ENCODE measurements at regions not wholly inside any gene's neighbourhood (a gene's known extent, or its start where the extent isn't known, plus 50 kb on each side); places are given as distances from the start of the nearest gene placed in this dataset.

DNA sequence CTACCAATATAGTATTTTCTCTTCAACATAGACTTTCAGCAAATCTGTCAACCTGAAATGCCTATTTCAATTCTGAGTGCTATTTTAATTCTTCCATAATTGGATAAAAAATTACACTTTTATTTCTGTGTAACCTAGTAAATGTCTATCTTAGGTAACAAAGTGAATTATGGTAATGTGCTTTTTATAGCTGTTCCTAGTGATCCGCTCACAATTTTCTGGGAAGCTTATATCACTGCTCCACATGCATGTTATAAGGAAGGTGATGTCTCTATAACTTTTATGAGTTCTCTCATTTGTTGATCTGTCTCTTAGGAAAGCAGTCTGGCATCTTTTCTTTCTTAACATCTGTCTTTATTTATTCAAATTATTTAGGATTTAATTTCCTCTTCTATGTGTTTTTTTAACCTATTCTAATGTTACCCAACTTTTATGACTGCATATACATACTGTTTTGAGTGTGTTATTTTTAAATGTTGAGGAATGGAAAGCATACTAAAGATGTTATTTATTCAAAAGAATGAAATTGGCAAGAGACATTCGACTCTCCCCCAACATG is 777.1 kb upstream of the MDGA2 start:
- no peak overlapping the region for H3K4me3 ChIP-seq (ENCODE audit: control insufficient read depth, low read depth, low read length)
- no peak for TF ChIP-seq CTCF (conservative IDR thresholded peaks at IDR 0.05; ENCODE audit: control insufficient read depth, insufficient read depth, low read depth, low read length)
- no peak for DNase-seq (ENCODE audit: low read depth)

GRCh38 chr14:48435221-48435620 is 759.8 kb upstream of the MDGA2 start:
- TF ChIP-seq CTCF (conservative IDR thresholded peaks at IDR 0.05; ENCODE audit: control insufficient read depth, insufficient read depth, low read depth, low read length): no peak
- no peak overlapping the region for H3K4me3 ChIP-seq (ENCODE audit: control insufficient read depth, low read depth, low read length)
- no peak for DNase-seq (ENCODE audit: low read depth)

DNA sequence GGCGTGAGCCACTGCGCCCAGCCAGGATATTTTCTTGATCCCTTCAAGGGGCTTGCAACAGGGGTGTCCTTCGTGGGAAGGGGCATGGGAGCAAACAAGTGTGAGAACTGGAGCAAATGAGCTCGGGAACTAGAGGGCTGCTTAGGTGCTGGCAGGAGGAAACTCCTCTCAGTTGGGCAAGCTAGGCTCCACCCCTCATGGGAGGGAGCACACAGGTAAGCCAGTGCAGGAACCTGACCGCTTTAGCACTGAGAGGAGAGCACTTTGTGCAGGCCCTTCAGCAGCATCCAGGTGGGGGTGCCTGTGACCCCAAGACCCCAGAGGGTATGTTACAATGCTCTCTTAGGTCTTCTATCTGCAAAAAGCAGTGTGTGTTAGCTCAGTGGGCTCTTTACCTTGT is 755.4 kb upstream of the MDGA2 start:
- DNase-seq (ENCODE audit: low read depth): no peak
- no peak for TF ChIP-seq CTCF (conservative IDR thresholded peaks at IDR 0.05; ENCODE audit: control insufficient read depth, insufficient read depth, low read depth, low read length)
- H3K4me3 ChIP-seq (ENCODE audit: control insufficient read depth, low read depth, low read length): no peak overlapping the region

DNA sequence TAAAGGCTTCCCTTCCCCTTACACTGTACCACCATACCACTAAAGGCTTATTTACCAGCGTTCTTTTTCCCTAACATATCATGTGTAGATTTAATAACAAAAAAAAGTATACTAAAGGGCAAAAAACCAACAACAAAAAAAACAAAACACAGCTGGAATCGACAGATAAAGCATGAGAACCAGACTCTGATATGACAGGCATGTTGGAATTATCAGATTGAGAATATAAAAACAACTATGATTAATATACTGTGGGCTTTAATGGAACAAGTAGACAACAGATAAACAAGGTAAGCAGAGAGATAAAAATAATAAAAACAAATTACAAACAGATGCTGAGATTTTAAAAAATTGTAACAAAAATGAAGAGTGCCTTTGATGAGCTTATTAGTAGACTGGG is 754.1 kb upstream of the MDGA2 start:
- no peak overlapping the region for H3K4me3 ChIP-seq (ENCODE audit: control insufficient read depth, low read depth, low read length)
- no peak for TF ChIP-seq CTCF (conservative IDR thresholded peaks at IDR 0.05; ENCODE audit: control insufficient read depth, insufficient read depth, low read depth, low read length)
- DNase-seq (ENCODE audit: low read depth): no peak

- H3K4me3 ChIP-seq (ENCODE audit: control insufficient read depth, low read depth, low read length): no peak overlapping the region
- no peak for DNase-seq (ENCODE audit: low read depth)
- TF ChIP-seq CTCF (conservative IDR thresholded peaks at IDR 0.05; ENCODE audit: control insufficient read depth, insufficient read depth, low read depth, low read length): no peak
Measured at GRCh38 chr14:48417715-48418500, 742.5 kb upstream of the MDGA2 start.

DNA sequence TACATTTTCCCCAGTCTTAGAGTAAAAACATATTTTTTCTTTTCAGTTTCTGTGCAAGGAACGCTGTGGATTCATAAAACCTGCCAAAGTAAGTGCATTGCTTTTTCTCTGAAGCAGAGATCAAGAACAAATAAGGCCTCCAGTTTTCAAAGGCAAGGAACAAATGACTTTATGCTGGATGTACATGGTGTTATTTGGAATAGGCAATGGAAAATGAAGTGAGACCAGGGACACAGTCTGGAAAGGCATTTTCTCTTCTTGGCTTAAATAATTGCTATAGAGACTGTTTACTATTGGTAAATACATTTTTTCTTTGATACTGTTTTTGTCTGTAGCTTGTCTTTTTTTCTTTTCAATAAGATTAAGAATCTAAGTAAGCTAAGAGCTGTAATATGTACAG is 725.9 kb upstream of the MDGA2 start:
- no peak for TF ChIP-seq CTCF (conservative IDR thresholded peaks at IDR 0.05; ENCODE audit: control insufficient read depth, insufficient read depth, low read depth, low read length)
- no peak overlapping the region for H3K4me3 ChIP-seq (ENCODE audit: control insufficient read depth, low read depth, low read length)
- no peak for DNase-seq (ENCODE audit: low read depth)
